GM12878 (cell line): ENCODE measurements at regions not wholly inside any gene's neighbourhood (a gene's known extent, or its start where the extent isn't known, plus 50 kb on each side); places are given as distances from the start of the nearest gene placed in this dataset.

Experiments
- ATAC-seq: fragments of 200-7000 bp; cut with Tn5 transposase; 3 replicates; pipeline ENCODE4 v1.9.1; 2020; ENCODE audit warnings: mild to moderate bottlenecking, moderate library complexity
- BruUV-seq: library from RNA; stranded (reverse); fragments of 400-500 nt; replicated peaks from 2 replicates; lab custom pipeline; 2021; lab: Mats Ljungman, UMichigan
- CTCF ChIA-PET: fragments of 300-600 bp; sonication (Branson Sonifier 250); formaldehyde crosslinking; extraction: SDS; loops from one replicate; lab custom pipeline; 2021; ENCODE audit warnings: inconsistent platforms; lab: Yijun Ruan, JAX
- POLR2A ChIA-PET: fragments of 350-600 bp; formaldehyde crosslinking; extraction: SDS; loops from one replicate; lab custom pipeline; 2021; ENCODE audit warnings: inconsistent platforms; lab: Charles Lee
- RAD21 ChIA-PET: fragments of 300-600 bp; sonication (Branson Sonifier 250); formaldehyde crosslinking; loops from one replicate; lab custom pipeline; 2023; ENCODE audit warnings: antibody characterized with exemption; ENCODE audit not compliant: unreplicated experiment; lab: Charles Lee
- SMC1A ChIA-PET: fragments of 300-600 bp; sonication (Branson Sonifier 250); formaldehyde crosslinking; loops from one replicate; lab custom pipeline; 2023; ENCODE audit not compliant: unreplicated experiment, uncharacterized antibody; lab: Charles Lee
- DNase-seq: peaks from one replicate; pipeline ENCODE4 v3.0.0-alpha.2; 2011; ENCODE audit warnings: low read depth, low spot score
- FAIRE-seq: peaks from 3 replicates; lab custom pipeline; 2011; peaks lifted over from hg19 to GRCh38; lab: Jason Lieb, UNC
- H2AFZ ChIP-seq: 2 replicates; pipeline ENCODE4 v1.6.0; 2011; ENCODE audit warnings: low read depth, low read length, control low read depth; ENCODE audit not compliant: control insufficient read depth
- H3K27ac ChIP-seq: 2 replicates; pipeline ENCODE4 v1.5.1; 2011; ENCODE audit warnings: control low read depth; ENCODE audit not compliant: control insufficient read depth, insufficient read depth
- H3K27me3 ChIP-seq, 2 experiments: replicated peaks in 1 of 2; 2 replicates each; pipeline versions ENCODE4 v1.6.0 to v1.6.1; 2011; ENCODE audit warnings: low read length in 1 of 2; ENCODE audit not compliant: control insufficient read depth in 2 of 2, insufficient read depth in 2 of 2
- H3K36me3 ChIP-seq, 2 experiments: 2 replicates each; pipeline ENCODE4 v1.5.1; 2011; ENCODE audit warnings: low read length in 1 of 2; ENCODE audit not compliant: control insufficient read depth in 2 of 2, insufficient read depth in 2 of 2
- H3K4me1 ChIP-seq: 2 replicates; pipeline ENCODE4 v1.6.1; 2011; ENCODE audit warnings: mild to moderate bottlenecking, low read length, moderate library complexity, mixed read lengths; ENCODE audit not compliant: control insufficient read depth, insufficient read depth
- H3K4me2 ChIP-seq: 2 replicates; pipeline ENCODE4 v1.6.0; 2011; ENCODE audit warnings: control low read depth; ENCODE audit not compliant: control insufficient read depth, insufficient read depth
- H3K4me3 ChIP-seq: fragments of 200-600 bp; sonication (generic); 2 replicates; pipeline ENCODE4 v1.5.1; 2016
- H3K79me2 ChIP-seq: 2 replicates; pipeline ENCODE4 v1.6.0; 2011; ENCODE audit warnings: low read length; ENCODE audit not compliant: control insufficient read depth, insufficient read depth
- H3K9ac ChIP-seq: 2 replicates; pipeline ENCODE4 v1.8.0; 2011; ENCODE audit warnings: low read length, control low read depth, mixed read lengths; ENCODE audit not compliant: control insufficient read depth, insufficient read depth
- H3K9me3 ChIP-seq: replicated peaks from 3 replicates; pipeline ENCODE4 v1.5.1; 2011; ENCODE audit warnings: mild to moderate bottlenecking, low read length; ENCODE audit not compliant: control insufficient read depth, insufficient read depth
- H4K20me1 ChIP-seq: 2 replicates; pipeline ENCODE4 v1.6.0; 2011; ENCODE audit not compliant: control insufficient read depth, insufficient read depth
- BCL11A ChIP-seq: IDR thresholded peaks from 2 replicates; pipeline ENCODE4 v1.6.1; 2011; ENCODE audit warnings: low read depth, low read length
- E2F4 ChIP-seq: IDR thresholded peaks from 2 replicates; pipeline ENCODE4 v1.6.1; 2012; ENCODE audit warnings: low read depth, low read length, improper control_type of control experiment
- JUNB ChIP-seq: IDR thresholded peaks from 2 replicates; pipeline ENCODE4 v1.6.1; 2016; ENCODE audit warnings: antibody characterized with exemption, mild to moderate bottlenecking
- NBN ChIP-seq: fragments of 450-650 bp; IDR thresholded peaks from 2 replicates; pipeline ENCODE4 v1.6.1; 2016
- POLR2A ChIP-seq: IDR thresholded peaks from 2 replicates; pipeline ENCODE4 v1.6.1; 2011; ENCODE audit warnings: low read depth, mild to moderate bottlenecking, low read length
- STAT3 ChIP-seq: IDR thresholded peaks from 2 replicates; pipeline ENCODE4 v1.6.1; 2011; ENCODE audit warnings: low read depth, low read length, improper control_type of control experiment
- TCF7 ChIP-seq: IDR thresholded peaks from 2 replicates; pipeline ENCODE4 v1.6.1; 2014; ENCODE audit warnings: antibody characterized with exemption, borderline replicate concordance
- WGBS: methylation state at CpG from one replicate; pipeline ENCODE4 v1.1.6; 2016; ENCODE audit warnings: low lambda C conversion rate; ENCODE audit not compliant: insufficient replicate concordance, insufficient coverage; ENCODE audit errors: missing lambda C conversion rate; 5-methylcytosine and 5-hydroxymethylcytosine counted together
- in situ Hi-C: fragments of 300-500 bp; cut with MboI; formaldehyde crosslinking; loops from 9 replicates; pipeline ENCODE4 v1.14.3; 2018; ENCODE audit warnings: mixed read lengths
- intact Hi-C: fragments of 100-400 bp; cut with micrococcal nuclease; formaldehyde crosslinking; loops from one replicate; pipeline ENCODE4 v1.14.2; 2022; ENCODE audit not compliant: unreplicated experiment
- TF ChIP-seq, protein P1 (sequence below): fragments of 450-650 bp; IDR thresholded peaks from 2 replicates; pipeline ENCODE4 v1.6.1; 2017; ENCODE audit warnings: mild to moderate bottlenecking, moderate library complexity
- TF ChIP-seq, protein P2 (sequence below): fragments of 450-650 bp; IDR thresholded peaks from 2 replicates; pipeline ENCODE4 v1.6.1; 2016; ENCODE audit warnings: mild to moderate bottlenecking, moderate library complexity, borderline replicate concordance

- TF ChIP-seq, protein P1, sequence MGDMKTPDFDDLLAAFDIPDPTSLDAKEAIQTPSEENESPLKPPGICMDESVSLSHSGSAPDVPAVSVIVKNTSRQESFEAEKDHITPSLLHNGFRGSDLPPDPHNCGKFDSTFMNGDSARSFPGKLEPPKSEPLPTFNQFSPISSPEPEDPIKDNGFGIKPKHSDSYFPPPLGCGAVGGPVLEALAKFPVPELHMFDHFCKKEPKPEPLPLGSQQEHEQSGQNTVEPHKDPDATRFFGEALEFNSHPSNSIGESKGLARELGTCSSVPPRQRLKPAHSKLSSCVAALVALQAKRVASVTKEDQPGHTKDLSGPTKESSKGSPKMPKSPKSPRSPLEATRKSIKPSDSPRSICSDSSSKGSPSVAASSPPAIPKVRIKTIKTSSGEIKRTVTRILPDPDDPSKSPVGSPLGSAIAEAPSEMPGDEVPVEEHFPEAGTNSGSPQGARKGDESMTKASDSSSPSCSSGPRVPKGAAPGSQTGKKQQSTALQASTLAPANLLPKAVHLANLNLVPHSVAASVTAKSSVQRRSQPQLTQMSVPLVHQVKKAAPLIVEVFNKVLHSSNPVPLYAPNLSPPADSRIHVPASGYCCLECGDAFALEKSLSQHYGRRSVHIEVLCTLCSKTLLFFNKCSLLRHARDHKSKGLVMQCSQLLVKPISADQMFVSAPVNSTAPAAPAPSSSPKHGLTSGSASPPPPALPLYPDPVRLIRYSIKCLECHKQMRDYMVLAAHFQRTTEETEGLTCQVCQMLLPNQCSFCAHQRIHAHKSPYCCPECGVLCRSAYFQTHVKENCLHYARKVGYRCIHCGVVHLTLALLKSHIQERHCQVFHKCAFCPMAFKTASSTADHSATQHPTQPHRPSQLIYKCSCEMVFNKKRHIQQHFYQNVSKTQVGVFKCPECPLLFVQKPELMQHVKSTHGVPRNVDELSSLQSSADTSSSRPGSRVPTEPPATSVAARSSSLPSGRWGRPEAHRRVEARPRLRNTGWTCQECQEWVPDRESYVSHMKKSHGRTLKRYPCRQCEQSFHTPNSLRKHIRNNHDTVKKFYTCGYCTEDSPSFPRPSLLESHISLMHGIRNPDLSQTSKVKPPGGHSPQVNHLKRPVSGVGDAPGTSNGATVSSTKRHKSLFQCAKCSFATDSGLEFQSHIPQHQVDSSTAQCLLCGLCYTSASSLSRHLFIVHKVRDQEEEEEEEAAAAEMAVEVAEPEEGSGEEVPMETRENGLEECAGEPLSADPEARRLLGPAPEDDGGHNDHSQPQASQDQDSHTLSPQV = no peak
- TF ChIP-seq E2F4 = no peak
- no peak for TF ChIP-seq TCF7
- no peak for TF ChIP-seq JUNB
- no peak for TF ChIP-seq BCL11A
- no peak for TF ChIP-seq POLR2A
- TF ChIP-seq STAT3 = no peak
These were observed 133.3 kb upstream of the CHL1 start (continued) for GRCh38 chr3:63095-63765.

- no peak for FAIRE-seq
- no peaks in the 10 kb centered on the region for H4K20me1 ChIP-seq
These were observed 126.9 kb upstream of the CHL1 start for GRCh38 chr3:69690-70089.

More at GRCh38 chr3:69690-70089, 126.9 kb upstream of the CHL1 start:
- no peak overlapping the region for H2AFZ ChIP-seq
- no peak for TF ChIP-seq NBN
- TF ChIP-seq, protein P2, sequence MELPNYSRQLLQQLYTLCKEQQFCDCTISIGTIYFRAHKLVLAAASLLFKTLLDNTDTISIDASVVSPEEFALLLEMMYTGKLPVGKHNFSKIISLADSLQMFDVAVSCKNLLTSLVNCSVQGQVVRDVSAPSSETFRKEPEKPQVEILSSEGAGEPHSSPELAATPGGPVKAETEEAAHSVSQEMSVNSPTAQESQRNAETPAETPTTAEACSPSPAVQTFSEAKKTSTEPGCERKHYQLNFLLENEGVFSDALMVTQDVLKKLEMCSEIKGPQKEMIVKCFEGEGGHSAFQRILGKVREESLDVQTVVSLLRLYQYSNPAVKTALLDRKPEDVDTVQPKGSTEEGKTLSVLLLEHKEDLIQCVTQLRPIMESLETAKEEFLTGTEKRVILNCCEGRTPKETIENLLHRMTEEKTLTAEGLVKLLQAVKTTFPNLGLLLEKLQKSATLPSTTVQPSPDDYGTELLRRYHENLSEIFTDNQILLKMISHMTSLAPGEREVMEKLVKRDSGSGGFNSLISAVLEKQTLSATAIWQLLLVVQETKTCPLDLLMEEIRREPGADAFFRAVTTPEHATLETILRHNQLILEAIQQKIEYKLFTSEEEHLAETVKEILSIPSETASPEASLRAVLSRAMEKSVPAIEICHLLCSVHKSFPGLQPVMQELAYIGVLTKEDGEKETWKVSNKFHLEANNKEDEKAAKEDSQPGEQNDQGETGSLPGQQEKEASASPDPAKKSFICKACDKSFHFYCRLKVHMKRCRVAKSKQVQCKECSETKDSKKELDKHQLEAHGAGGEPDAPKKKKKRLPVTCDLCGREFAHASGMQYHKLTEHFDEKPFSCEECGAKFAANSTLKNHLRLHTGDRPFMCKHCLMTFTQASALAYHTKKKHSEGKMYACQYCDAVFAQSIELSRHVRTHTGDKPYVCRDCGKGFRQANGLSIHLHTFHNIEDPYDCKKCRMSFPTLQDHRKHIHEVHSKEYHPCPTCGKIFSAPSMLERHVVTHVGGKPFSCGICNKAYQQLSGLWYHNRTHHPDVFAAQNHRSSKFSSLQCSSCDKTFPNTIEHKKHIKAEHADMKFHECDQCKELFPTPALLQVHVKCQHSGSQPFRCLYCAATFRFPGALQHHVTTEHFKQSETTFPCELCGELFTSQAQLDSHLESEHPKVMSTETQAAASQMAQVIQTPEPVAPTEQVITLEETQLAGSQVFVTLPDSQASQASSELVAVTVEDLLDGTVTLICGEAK = peak; percentile 45; the same call in 1 of the 2 replicates
- intact Hi-C loops (no loop called here), in situ Hi-C loops (no loop called here)
- H3K9me3 ChIP-seq = no peaks in the 10 kb centered on the region
- no peak overlapping the region for H3K4me2 ChIP-seq
- ChIA-PET POLR2A (interaction anchor here (0.6 kb wide), 1 partner anchor 8 kb away, joined by 3 read pairs; no protein-coding TSS in a partner anchor), RAD21 (no interaction called here), CTCF (interaction anchor here (0.6 to 4.6 kb wide), 2 partner anchors 13 to 284 kb away, joined by 3 to 15 read pairs; no protein-coding TSS in a partner anchor), SMC1A (interaction anchor here (0.9 to 4.7 kb wide), 2 partner anchors 205 to 285 kb away, joined by 3 to 21 read pairs; no protein-coding TSS in a partner anchor)
- WGBS = 0% methylated on average over 1 of the region's 1 CpG
- H3K79me2 ChIP-seq = no peaks in the 10 kb centered on the region
- no peaks in the 10 kb centered on the region for H3K36me3 ChIP-seq
- no peaks in the 10 kb centered on the region for H3K4me1 ChIP-seq
- no peak overlapping the region for H3K27ac ChIP-seq
- no peak; the same call in 2 of the 3 replicates for ATAC-seq
- no TSS peak for BruUV-seq
- no peak overlapping the region for H3K9ac ChIP-seq
- no peak overlapping the region for H3K4me3 ChIP-seq
- H3K27me3 ChIP-seq = no peaks in the 10 kb centered on the region
- DNase-seq = no peak
